Small intestine (tissue), 7 donors: ENCODE measurements at regions not wholly inside any gene's neighbourhood (a gene's known extent, or its start where the extent isn't known, plus 50 kb on each side); places are given as distances from the start of the nearest gene placed in this dataset.
A peak's percentile ranks its signal among the peaks of the same experiment; 100 is the strongest.

Source experiments
- DNase-seq, 2 donors: peaks; one replicate each; pipeline versions ENCODE4 v3.0.0 to v3.0.0-alpha.2; 2013
- FAIRE-seq: peaks from 2 replicates; lab custom pipeline; 2012; peaks lifted over from hg19 to GRCh38; lab: Jason Lieb, UNC
- H3K27ac ChIP-seq, 3 donors: one replicate each; pipeline ENCODE4 v1.5.1; 2013; ENCODE audit warnings: low read length in 2 of 3, mild to moderate bottlenecking in 2 of 3, control low read depth in 1 of 3, inconsistent platforms in 1 of 3, low read depth in 1 of 3, moderate library complexity in 1 of 3
- H3K27me3 ChIP-seq, 3 donors: one replicate each; pipeline ENCODE4 v1.6.1; 2013; ENCODE audit warnings: low read length in 3 of 3, inconsistent platforms in 1 of 3; ENCODE audit not compliant: control insufficient read depth in 3 of 3, insufficient read depth in 3 of 3
- H3K36me3 ChIP-seq, 3 donors: one replicate each; pipeline ENCODE4 v1.6.1; 2013; ENCODE audit warnings: low read length in 3 of 3, inconsistent platforms in 1 of 3, low read depth in 1 of 3, mild to moderate bottlenecking in 1 of 3, moderate library complexity in 1 of 3; ENCODE audit not compliant: control insufficient read depth in 3 of 3, insufficient read depth in 2 of 3
- H3K4me1 ChIP-seq, 3 donors: one replicate each; pipeline ENCODE4 v1.6.1; 2013; ENCODE audit warnings: low read length in 2 of 3, inconsistent platforms in 1 of 3, low read depth in 1 of 3, mild to moderate bottlenecking in 1 of 3, moderate library complexity in 1 of 3; ENCODE audit not compliant: control insufficient read depth in 3 of 3, insufficient read depth in 2 of 3
- H3K4me3 ChIP-seq, 3 donors: one replicate each; pipeline ENCODE4 v1.5.1; 2013; ENCODE audit warnings: low read length in 3 of 3, control low read depth in 1 of 3, inconsistent platforms in 1 of 3, low read depth in 1 of 3, mild to moderate bottlenecking in 1 of 3, moderate library complexity in 1 of 3
- H3K9me3 ChIP-seq, 2 donors: one replicate each; pipeline ENCODE4 v1.6.1; 2013; ENCODE audit warnings: low read depth in 1 of 2, low read length in 1 of 2; ENCODE audit not compliant: control insufficient read depth in 2 of 2, insufficient read depth in 1 of 2
- WGBS, 3 donors: extraction: QIAGEN DNeasy Blood & Tissue Kit; methylation state at CpG; one replicate each; pipeline ENCODE4 v1.1.7; 2013; 5-methylcytosine and 5-hydroxymethylcytosine counted together
- donor health status: healthy with polysubstance abuse.
- donor health status: control.
- donor health status: control.
- donor health status: Bipolar disorder and iron deficiency.
- donor health status: healthy.

DNA sequence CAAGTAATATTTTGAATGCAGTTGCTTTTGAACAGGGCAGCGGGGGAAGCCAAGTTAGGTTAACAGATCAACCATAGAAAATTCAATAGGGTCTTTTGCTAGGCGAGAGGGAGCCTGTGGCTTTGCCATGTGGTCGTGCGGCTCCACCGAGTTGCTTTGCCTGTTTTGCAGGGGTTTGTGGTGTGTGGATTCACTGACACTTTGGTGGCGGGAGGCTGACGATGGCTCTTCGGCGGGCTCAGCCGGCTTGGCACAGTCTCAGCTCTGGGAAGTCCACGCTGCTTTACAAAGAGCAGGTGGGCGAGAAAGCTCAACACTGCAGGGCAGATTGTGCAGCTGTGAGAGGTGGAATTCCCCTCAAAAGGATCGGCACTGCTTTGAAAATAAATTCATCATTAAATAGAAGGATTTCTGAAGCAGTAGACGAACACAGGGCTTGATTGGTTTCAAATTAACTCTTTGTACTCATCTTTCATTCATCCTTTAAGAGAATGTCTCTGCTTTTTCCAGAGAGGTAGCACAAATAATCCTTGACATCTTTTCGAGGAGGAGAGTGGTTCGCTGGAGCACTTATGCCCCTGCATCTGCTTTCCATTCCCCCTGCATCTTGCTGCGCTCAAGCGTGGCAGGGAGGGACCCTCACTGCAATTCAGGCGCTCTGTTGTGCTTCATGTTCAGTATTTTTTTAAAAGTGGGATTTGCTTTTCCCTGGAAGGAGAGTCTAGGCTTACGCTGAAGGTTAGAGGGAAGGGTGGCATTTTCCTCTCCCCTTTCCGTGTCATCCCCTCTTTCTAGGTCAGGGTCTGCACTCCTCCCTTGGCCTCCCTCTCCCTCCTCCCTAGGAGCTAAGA, 201.8 kb upstream of the LEF1 start:
- Histone ChIP-seq H3K36me3 (no peaks in the 10 kb centered on the region), H3K27me3 (no peaks in the 10 kb centered on the region), H3K4me1 (no peaks in the 10 kb centered on the region), H3K9me3 (no peaks in the 10 kb centered on the region), H3K27ac (no peak overlapping the region), H3K4me3 (no peak overlapping the region)
- FAIRE-seq (no peak), DNase-seq (no peak)
- 66 to 81% (median 67%) methylated on average over 21 of the region's 21 CpGs for whole genome bisulfite sequencing, 3 donors

DNA sequence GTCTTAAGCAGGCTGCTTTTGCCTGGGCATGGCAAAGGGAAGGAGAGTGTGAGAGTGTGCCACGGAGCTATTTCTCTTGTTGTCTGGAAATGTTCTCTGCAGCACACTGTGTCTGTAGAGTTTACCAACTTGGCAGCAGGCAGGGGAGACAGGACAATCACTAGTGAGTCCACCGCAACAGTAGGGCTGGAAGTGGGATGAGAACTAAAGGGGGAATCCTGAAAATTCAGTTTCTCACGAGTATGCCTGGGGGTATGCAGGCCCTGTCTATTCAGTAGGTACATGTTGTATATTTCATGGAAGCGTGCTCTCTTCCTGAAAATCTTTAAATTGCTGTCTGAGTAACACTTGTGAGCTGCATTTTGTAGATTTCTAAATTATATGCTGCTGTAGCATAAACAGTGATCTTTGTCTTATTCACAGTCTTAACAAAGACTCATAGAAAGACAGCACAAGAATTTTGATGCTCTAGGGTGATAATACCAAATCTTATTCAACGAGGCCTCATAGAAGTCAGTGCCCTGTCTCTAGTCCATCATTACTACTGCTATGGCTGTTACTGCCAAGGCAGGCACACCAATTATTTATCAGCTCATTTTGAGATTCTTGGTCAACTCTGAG, 200.4 kb upstream of the LEF1 start:
- Histone ChIP-seq H3K9me3 (no peaks in the 10 kb centered on the region), H3K4me3 (no peak overlapping the region), H3K27me3 (no peaks in the 10 kb centered on the region), H3K4me1 (no peaks in the 10 kb centered on the region), H3K36me3 (no peaks in the 10 kb centered on the region), H3K27ac (no peak overlapping the region)
- WGBS, 3 donors, result 83 to 88% (median 85%) methylated on average over 5 of the region's 5 CpGs
- DNase-seq (no peak), FAIRE-seq (no peak)

DNA sequence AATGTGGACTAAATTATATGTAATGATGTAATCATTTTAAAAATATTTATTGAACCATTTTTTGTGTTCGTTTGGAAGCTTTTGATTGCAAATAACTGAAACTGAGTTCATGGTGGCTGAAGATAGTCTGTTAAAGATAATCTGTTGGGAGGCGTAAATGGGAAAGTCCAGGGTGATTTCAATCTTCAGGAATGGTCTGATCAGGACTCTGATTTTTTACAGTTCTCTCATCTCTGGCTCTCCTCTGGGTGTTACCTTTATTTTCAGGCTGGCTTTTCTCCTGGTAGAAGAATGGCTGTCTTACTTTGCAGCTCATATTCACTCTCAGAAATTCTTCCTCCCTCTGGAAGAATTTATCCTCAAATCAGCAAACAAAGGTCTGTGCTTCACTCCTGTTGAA, 199.0 kb upstream of the LEF1 start:
- H3K27me3 ChIP-seq, result no peaks in the 10 kb centered on the region
- no peak for FAIRE-seq

DNA sequence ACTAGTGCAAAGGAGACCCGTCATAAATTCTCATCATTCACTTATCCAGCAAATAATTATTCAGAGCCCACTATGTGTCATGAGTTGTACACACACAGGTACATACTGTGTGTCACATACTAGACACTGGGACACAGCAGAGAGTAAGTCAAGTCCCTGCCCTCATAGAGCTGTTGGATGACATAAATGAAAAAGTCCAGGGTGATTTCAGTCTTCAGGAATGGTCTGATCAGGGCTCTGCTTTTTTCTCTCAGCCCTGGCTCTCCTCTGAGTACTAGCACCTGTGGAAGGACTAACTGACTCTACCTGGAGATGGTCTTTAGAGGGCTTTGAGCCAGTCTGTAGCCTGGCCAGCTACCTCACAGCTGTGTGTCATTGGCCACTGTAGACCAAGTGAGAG, 198.0 kb upstream of the LEF1 start:
- Histone ChIP-seq H3K27me3 (no peaks in the 10 kb centered on the region), H3K9me3 (no peaks in the 10 kb centered on the region), H3K27ac (no peak overlapping the region), H3K4me1 (peaks cover 0 to under 1% (median 0%) of the 10 kb centered on the region in 3 donors), H3K4me3 (no peak overlapping the region), H3K36me3 (no peaks in the 10 kb centered on the region)
- WGBS, 3 donors, result 67 to 73% (median 70%) methylated on average over 1 of the region's 1 CpG
- FAIRE-seq (no peak), DNase-seq (no peak)

More for the DNA sequence above, 199.0 kb upstream of the LEF1 start:
- no peaks in the 10 kb centered on the region for H3K9me3 ChIP-seq
- H3K4me3 ChIP-seq, result no peak overlapping the region
- H3K36me3 ChIP-seq, result no peaks in the 10 kb centered on the region
- no peak overlapping the region for H3K27ac ChIP-seq
- WGBS, 3 donors, result 74 to 86% (median 79%) methylated on average over 2 of the region's 2 CpGs
- DNase-seq, result no peak
- H3K4me1 ChIP-seq, result no peaks in the 10 kb centered on the region

DNA sequence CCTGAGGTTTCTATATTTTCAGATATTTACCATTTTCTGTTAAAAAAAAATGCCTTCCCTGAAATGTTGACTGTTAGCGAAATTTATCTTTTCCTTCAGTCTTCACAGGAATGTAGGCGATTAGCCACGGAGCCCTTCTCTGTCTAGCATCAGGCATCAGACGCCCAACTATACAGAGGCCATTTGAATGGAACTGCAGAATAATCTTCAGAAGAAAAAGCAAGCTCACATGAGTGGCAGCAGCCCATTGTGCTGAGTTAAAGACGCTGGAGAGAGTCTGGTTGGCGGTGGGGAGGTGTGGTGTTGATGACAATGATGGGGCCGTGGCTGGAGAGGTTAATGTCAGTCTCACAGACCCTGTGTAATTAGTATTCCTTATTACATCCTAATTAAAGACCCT, 196.8 kb upstream of the LEF1 start:
- Histone ChIP-seq H3K4me1 (peaks cover 0 to 2% (median 0%) of the 10 kb centered on the region in 3 donors), H3K36me3 (no peaks in the 10 kb centered on the region), H3K27me3 (no peaks in the 10 kb centered on the region), H3K27ac (no peak overlapping the region), H3K9me3 (no peaks in the 10 kb centered on the region), H3K4me3 (no peak overlapping the region)
- DNase-seq (no peak), FAIRE-seq (no peak)
- 80 to 87% (median 83%) methylated on average over 7 of the region's 7 CpGs for WGBS, 3 donors

DNA sequence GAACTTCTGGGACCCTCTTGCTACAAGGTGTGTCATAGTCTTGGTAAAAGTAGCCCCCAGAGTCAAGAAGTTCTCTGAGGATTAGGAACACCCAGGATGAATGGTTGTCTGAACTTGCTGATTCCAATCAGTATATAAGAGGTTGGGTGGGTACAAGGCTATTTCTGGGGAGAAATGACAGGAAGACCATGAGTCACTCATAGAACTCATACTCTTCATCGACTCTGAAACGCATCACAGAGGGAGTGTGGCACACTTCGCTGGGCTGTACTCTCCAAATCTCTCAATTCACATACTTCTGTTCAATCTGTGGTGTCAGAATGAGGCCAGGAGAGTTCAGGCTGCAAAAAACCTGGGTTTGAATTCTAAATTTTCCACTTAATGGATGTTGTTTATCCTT, 193.2 kb upstream of the LEF1 start:
- Histone ChIP-seq H3K27ac (peak overlapping the region in 1 of 3 donors; percentile 28), H3K36me3 (no peaks in the 10 kb centered on the region), H3K4me1 (peaks cover 0 to 2% (median 0%) of the 10 kb centered on the region in 3 donors), H3K27me3 (no peaks in the 10 kb centered on the region), H3K9me3 (no peaks in the 10 kb centered on the region), H3K4me3 (no peak overlapping the region)
- 75 to 93% (median 85%) methylated on average over 3 of the region's 3 CpGs for WGBS, 3 donors
- no peak for FAIRE-seq
- no peak for DNase-seq

DNA sequence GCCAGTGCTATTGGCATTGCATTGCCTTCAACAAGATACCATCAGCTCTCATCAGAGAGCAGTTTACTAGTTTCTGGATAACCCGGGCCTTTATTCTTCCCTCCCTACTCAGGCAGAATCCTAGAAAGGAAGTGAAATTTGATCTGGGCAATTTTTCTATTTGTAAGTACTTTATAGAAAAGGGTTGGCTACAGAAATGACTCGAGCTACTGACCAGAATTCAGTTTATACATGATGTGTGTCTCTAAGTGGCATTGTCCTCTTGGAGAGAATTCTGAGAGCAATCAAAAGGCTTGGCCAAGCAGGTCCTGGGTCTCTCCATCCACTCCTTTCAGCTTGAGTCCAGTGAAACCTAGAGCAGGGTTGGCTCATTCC, 192.7 kb upstream of the LEF1 start:
- Histone ChIP-seq H3K4me3 (no peak overlapping the region), H3K4me1 (peaks cover 0 to 2% (median 0%) of the 10 kb centered on the region in 3 donors), H3K36me3 (no peaks in the 10 kb centered on the region), H3K27me3 (no peaks in the 10 kb centered on the region), H3K9me3 (no peaks in the 10 kb centered on the region), H3K27ac (peak overlapping the region in 2 of 3 donors; percentile 14 to 29)
- no peak for DNase-seq
- WGBS, 3 donors, result 34 to 77% (median 60%) methylated on average over 2 of the region's 2 CpGs
- no peak for FAIRE-seq

DNA sequence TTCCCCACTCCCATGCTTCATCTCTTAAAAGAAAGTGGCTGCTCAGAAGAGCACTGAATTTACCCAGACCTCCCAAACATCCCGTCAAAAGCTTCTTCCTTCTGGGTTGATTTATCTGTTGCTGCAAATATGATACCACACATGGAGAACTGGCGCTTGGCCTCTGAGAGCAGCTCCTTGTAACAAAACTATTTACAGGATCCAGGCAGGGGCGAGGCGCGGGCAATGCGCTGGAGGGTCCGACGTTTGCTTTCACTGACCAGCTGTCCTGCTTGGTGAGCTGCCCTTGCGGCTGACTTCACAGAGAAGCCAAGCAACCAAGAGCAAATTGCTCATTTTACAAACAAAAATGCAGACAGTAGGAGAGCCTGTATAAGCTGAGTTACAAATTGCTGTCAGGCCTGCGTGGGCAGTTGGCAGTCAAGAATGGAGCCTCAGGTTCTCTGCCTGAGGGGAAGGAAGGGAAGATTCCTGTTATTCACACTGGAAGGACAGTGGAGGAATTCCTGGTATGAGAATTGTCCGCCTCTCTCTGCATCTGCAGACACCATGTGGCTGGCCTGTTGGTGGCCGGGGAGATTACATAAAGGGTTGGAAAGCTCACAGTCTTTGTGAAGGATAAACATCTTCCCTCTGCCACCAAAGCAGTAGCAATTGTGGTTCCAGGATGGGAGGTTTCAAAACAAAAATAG, 192.2 kb upstream of the LEF1 start:
- Histone ChIP-seq H3K27me3 (no peaks in the 10 kb centered on the region), H3K4me3 (no peak overlapping the region), H3K4me1 (peaks cover 0 to 2% (median 1%) of the 10 kb centered on the region in 3 donors), H3K36me3 (no peaks in the 10 kb centered on the region), H3K27ac (peak overlapping the region in 2 of 3 donors; percentile 14 to 29), H3K9me3 (no peaks in the 10 kb centered on the region)
- WGBS, 3 donors, result 57 to 94% (median 73%) methylated on average over 12 of the region's 12 CpGs
- DNase-seq, result peak in 1 of 2 donors; percentile 16
- FAIRE-seq, result no peak
